22Rv1 (cell line): ENCODE measurements at regions not wholly inside any gene's neighbourhood (a gene's known extent, or its start where the extent isn't known, plus 50 kb on each side); places are given as distances from the start of the nearest gene placed in this dataset.

Experiments used
- H3K27ac ChIP-seq: fragments of 450-650 bp; 2 replicates; pipeline ENCODE4 v1.5.1; 2017
- ZFX ChIP-seq: fragments of 450-650 bp; IDR thresholded peaks from 2 replicates; pipeline ENCODE4 v1.6.1; 2017; ENCODE audit warnings: antibody characterized with exemption, borderline replicate concordance
- TF ChIP-seq, protein P1 (sequence below): fragments of 450-650 bp; IDR thresholded peaks from 2 replicates; pipeline ENCODE4 v1.5.1; 2017; ENCODE audit warnings: mild to moderate bottlenecking

DNA sequence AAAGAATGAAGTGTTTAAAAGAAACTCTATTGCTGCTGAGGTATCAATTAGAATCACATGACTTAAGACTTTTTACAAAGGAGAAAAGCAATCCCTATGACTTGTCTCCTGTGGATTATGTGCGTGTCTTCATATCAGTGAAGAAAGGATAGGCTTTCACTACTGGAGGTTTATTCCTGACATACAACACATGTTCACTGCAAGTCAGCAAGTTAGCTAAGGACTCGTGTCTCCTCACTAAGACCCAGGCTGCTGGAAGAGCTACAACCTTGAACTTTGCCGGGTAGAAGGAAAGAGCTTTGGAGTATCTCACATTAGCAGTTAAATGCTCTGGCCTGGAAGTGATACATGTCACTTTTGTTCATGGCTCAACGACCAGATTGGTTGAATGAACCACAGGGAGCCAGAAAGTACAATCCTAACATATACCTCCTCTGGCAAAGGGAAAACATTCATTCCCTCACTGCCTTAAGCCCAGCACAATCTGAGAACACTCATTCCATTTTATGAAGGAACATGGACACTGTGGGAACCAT lies 215.3 kb downstream of the RNF152 start:
- no peak for TF ChIP-seq ZFX
- TF ChIP-seq, protein P1, sequence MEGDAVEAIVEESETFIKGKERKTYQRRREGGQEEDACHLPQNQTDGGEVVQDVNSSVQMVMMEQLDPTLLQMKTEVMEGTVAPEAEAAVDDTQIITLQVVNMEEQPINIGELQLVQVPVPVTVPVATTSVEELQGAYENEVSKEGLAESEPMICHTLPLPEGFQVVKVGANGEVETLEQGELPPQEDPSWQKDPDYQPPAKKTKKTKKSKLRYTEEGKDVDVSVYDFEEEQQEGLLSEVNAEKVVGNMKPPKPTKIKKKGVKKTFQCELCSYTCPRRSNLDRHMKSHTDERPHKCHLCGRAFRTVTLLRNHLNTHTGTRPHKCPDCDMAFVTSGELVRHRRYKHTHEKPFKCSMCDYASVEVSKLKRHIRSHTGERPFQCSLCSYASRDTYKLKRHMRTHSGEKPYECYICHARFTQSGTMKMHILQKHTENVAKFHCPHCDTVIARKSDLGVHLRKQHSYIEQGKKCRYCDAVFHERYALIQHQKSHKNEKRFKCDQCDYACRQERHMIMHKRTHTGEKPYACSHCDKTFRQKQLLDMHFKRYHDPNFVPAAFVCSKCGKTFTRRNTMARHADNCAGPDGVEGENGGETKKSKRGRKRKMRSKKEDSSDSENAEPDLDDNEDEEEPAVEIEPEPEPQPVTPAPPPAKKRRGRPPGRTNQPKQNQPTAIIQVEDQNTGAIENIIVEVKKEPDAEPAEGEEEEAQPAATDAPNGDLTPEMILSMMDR: no peak
- H3K27ac ChIP-seq: no peak overlapping the region

DNA sequence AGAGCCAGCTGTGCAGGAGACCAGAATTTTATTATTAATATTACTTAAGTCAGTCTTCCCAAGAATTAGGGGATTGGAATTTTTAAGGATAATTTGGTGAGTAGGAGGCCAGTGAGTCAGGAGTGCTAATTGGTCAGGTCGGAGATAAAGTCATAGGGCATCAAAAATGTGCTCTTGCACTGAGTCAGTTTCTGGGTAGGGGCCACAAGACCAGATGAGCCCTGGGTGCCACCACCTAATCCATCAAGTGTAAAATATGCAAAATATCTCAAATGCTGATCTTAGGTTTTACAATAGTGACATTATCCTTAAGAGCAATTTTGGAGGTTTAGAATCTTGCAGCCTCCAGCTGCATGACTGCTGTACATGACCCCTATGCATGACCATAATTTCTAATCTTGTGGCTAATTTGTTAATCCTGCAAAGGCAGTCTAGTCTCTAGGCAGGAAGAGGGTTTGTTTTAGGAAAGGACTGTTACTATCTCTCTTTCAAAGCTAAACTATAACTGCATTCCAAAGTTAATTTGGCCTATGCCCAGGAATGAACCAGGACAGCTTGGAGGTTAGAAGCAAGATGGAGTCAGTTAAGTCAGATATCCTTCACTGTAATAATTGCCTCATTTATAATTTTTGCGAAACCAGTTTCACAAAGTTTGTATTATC lies 215.9 kb downstream of the RNF152 start:
- no peak for TF ChIP-seq ZFX
- TF ChIP-seq, protein P1: no peak
- H3K27ac ChIP-seq: no peak overlapping the region

DNA sequence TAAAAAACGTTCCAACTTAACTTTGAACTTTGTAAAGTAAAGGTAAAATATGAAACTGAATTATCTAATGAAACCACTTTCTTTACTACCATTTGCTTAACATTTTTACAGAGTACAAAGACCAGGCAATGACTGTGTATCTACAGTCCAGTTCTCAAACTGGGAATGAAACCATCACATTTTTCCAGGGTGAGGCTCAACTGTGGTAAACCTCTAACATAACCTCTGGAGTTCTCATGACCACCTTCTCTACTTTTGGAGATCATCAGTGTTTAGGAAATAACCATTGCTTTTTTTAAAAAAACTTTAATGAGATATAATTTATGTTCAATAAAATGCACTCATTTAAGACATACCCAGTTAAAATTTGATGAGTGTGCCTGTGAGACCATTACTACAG lies 223.5 kb downstream of the RNF152 start:
- no peak for TF ChIP-seq ZFX
- TF ChIP-seq, protein P1: no peak
- H3K27ac ChIP-seq: no peak overlapping the region

DNA sequence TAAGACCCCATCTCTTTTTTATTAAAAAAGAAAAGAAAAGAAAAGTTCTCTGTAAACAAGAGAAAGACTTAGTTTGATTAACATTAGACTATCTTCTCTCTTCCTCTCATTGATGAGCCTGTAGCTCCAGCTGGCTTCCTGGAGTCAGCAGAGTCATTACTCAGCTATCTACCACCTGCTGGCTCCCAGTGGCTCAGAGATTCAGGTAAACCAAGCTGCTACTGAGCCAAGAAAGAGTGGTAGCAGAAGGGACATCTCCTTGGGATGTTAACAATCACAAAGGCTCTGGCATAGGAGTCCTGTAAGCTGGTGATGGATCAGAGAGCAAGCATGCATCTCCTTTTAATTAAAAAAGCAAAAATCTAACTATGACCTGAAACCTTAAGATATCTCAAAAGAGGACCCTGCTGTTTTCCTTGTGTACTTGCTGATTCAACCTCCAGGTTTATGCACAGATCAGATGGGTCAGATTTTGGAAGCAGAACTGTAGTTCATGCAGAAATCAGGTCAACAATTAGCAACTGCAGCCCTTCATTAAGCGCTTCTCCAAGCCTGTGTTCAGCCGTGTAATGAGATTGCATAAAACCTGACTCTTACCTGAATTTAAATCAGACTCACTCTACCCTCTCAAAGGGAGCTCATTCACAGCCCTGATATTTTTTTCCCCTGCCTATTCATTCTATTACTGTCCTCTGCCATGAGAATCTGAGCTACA lies 225.8 kb downstream of the RNF152 start:
- H3K27ac ChIP-seq: no peak overlapping the region
- no peak for TF ChIP-seq ZFX
- TF ChIP-seq, protein P1: no peak

DNA sequence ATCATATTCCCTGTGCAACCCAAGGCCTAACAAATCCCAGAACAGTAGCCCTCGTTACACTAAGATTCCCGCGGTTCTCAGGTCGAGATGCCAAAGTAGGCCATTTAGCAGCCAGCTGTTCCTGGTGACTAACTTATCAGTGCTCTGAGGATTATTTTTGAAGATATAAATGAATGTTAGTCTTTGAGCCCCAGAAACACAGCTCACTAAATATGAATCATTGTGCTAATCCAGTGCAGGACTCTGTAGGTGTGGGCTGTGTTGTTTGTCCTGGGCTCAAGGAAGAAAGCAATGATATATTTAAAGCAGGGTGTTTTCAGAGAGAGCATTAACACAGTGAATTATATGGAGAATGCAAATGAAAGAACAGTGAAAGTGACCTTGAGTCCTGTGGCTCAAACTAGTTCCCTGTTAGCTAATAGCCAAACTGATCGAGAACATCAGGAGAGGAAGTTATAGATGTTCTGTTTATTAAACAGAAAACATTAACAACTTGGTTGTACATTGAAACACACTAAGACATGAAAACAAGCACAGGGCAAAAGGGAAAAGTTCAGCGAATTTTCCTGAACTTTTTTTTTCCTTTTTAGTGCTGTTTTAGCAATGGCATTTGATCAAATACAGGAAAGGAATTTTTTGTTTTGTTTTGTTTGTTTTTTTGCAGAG lies 228.3 kb downstream of the RNF152 start:
- no peak for TF ChIP-seq ZFX
- TF ChIP-seq, protein P1: no peak
- no peak overlapping the region for H3K27ac ChIP-seq

DNA sequence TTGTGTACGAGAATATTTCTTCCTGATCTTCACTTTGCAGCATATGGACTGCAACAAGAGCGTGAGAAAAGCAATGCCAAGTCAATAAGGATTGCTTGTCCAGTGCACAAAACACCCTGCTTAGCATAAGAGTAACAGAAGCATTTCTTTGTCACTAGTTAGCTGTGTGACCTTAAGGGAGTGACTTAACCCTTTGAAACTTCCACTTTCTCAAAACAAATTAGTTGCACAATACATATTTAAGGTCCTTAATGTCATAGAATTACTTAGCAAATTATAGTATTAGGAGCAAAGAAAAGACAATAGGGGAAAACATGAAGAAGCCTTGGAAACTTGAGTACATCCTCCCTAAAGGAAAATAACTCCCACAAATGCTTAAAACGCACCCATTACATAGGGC lies 230.1 kb downstream of the RNF152 start:
- no peak overlapping the region for H3K27ac ChIP-seq
- no peak for TF ChIP-seq ZFX
- TF ChIP-seq, protein P1: no peak
